K562 (cell line): ENCODE measurements at regions not wholly inside any gene's neighbourhood (a gene's known extent, or its start where the extent isn't known, plus 50 kb on each side); places are given as distances from the start of the nearest gene placed in this dataset.

ENCODE experiments used
- ATAC-seq: fragments of 200-7000 bp; cut with Tn5 transposase; 3 replicates; pipeline ENCODE4 v1.9.1; 2020; ENCODE audit warnings: moderate library complexity
- BruUV-seq: library from RNA; stranded (reverse); fragments of 400-500 nt; replicated peaks from 2 replicates; lab custom pipeline; 2021; lab: Mats Ljungman, UMichigan
- CTCF ChIA-PET: fragments of 300-600 bp; formaldehyde crosslinking; extraction: SDS; loops from one replicate; lab custom pipeline; 2021; ENCODE audit warnings: low intra/inter-chr PET ratio; lab: Yijun Ruan, JAX
- POLR2A ChIA-PET: fragments of 300-600, 350-650 bp; sonication (Branson Sonifier 250); formaldehyde crosslinking; extraction: SDS; loops from one replicate; lab custom pipeline; 2021; ENCODE audit warnings: antibody characterized with exemption, inconsistent platforms; lab: Yijun Ruan, JAX
- DNase-seq, 4 experiments: peaks; one replicate each; pipeline versions ENCODE4 v3.0.0 to v3.0.0-alpha.2; 2011 to 2018; ENCODE audit warnings: low spot score in 3 of 4, mixed read lengths in 3 of 4; ENCODE audit errors: extremely low read depth in 1 of 4
- FAIRE-seq: peaks from 2 replicates; lab custom pipeline; 2011; peaks lifted over from hg19 to GRCh38; lab: Jason Lieb, UNC
- H2AFZ ChIP-seq: 2 replicates; pipeline ENCODE4 v1.6.0; 2011; ENCODE audit warnings: low read depth, low read length, control low read depth, inconsistent platforms
- H3K27ac ChIP-seq: fragments of 200-600 bp; 3 replicates; pipeline ENCODE4 v1.8.0; 2011; ENCODE audit warnings: low read depth, mild to moderate bottlenecking, control low read depth, inconsistent platforms, low read length, moderate library complexity, mixed read lengths; ENCODE audit errors: extremely low read depth
- H3K27me3 ChIP-seq, 2 experiments: fragments of 300-600 bp in 1 of 2; 2 replicates in 1 of 2; 3 replicates in 1 of 2; pipeline versions ENCODE4 v1.6.0 to v1.8.0; 2011; ENCODE audit warnings: inconsistent platforms in 2 of 2, low read length in 2 of 2, mild to moderate bottlenecking in 1 of 2, mixed read lengths in 1 of 2, moderate library complexity in 1 of 2; ENCODE audit not compliant: control insufficient read depth in 2 of 2, insufficient read depth in 2 of 2
- H3K36me3 ChIP-seq: fragments of 300-600 bp; 3 replicates; pipeline ENCODE4 v1.8.0; 2011; ENCODE audit warnings: mild to moderate bottlenecking, low read length, inconsistent platforms; ENCODE audit not compliant: control insufficient read depth, insufficient read depth
- H3K4me1 ChIP-seq, 2 experiments: fragments of 200-600 bp in 1 of 2; replicated peaks in 1 of 2; 2 replicates in 1 of 2; 3 replicates in 1 of 2; pipeline versions ENCODE4 v1.5.1 to v1.8.0; 2011; ENCODE audit warnings: inconsistent platforms in 2 of 2, low read length in 2 of 2, mild to moderate bottlenecking in 1 of 2, mixed read lengths in 1 of 2, moderate library complexity in 1 of 2; ENCODE audit not compliant: control insufficient read depth in 2 of 2, insufficient read depth in 2 of 2
- H3K4me2 ChIP-seq: 2 replicates; pipeline ENCODE4 v1.6.1; 2011; ENCODE audit warnings: low read length, control low read depth, inconsistent platforms, mixed read lengths; ENCODE audit not compliant: insufficient read depth
- H3K4me3 ChIP-seq: fragments of 200-600 bp; sonication (generic), shearing (Covaris generic); 2 replicates; pipeline ENCODE4 v1.5.1; 2016; ENCODE audit warnings: control low read depth, inconsistent platforms
- H3K79me2 ChIP-seq: fragments of 200-600 bp; 3 replicates; pipeline ENCODE4 v1.8.0; 2011; ENCODE audit warnings: low read length, inconsistent platforms; ENCODE audit not compliant: control insufficient read depth, insufficient read depth
- H3K9ac ChIP-seq, 2 experiments: 2 replicates each; pipeline versions ENCODE4 v1.6.0 to v1.6.1; 2011; ENCODE audit warnings: low read depth in 2 of 2, low read length in 2 of 2, control low read depth in 1 of 2, inconsistent platforms in 1 of 2, mild to moderate bottlenecking in 1 of 2, mixed read lengths in 1 of 2; ENCODE audit not compliant: insufficient read depth in 1 of 2
- H3K9me1 ChIP-seq: one replicate; pipeline ENCODE4 v1.6.0; 2011; ENCODE audit warnings: inconsistent platforms, mild to moderate bottlenecking, low read length, moderate library complexity; ENCODE audit not compliant: control insufficient read depth, insufficient read depth
- H3K9me3 ChIP-seq: replicated peaks from 2 replicates; pipeline ENCODE4 v1.5.1; 2011; ENCODE audit warnings: low read depth, low read length, inconsistent platforms; ENCODE audit not compliant: control insufficient read depth, insufficient read depth
- H4K20me1 ChIP-seq: replicated peaks from 2 replicates; pipeline ENCODE4 v1.6.1; 2011; ENCODE audit warnings: low read length, inconsistent platforms, mixed read lengths; ENCODE audit not compliant: control insufficient read depth, insufficient read depth
- ATF4 ChIP-seq: fragments of 450-650 bp; formaldehyde crosslinking; IDR thresholded peaks from 2 replicates; pipeline ENCODE4 v1.4.0; 2022; ENCODE audit warnings: mild to moderate bottlenecking, moderate library complexity
- BDP1 ChIP-seq: IDR thresholded peaks from 3 replicates; pipeline ENCODE4 v1.6.1; 2011; ENCODE audit not compliant: insufficient read length, insufficient read depth
- DMBX1 ChIP-seq: fragments of 250-450 bp; sonication (Bioruptor Pico); IDR thresholded peaks from 2 replicates; pipeline ENCODE4 v1.8.0; 2022; ENCODE audit warnings: inconsistent platforms, mild to moderate bottlenecking, moderate library complexity, borderline replicate concordance
- ELK3 ChIP-seq: fragments of 450-650 bp; formaldehyde crosslinking; IDR thresholded peaks from 2 replicates; pipeline ENCODE4 v1.4.0; 2020; ENCODE audit warnings: mild to moderate bottlenecking
- HMG20A ChIP-seq: fragments of 450-650 bp; formaldehyde crosslinking; conservative IDR thresholded peaks from 2 replicates; pipeline ENCODE4 v1.4.0; 2020; ENCODE audit warnings: mild to moderate bottlenecking, mixed read lengths
- IFI16 ChIP-seq: fragments of 250-450 bp; sonication (Bioruptor Pico); IDR thresholded peaks from 2 replicates; pipeline ENCODE4 v2.1.2; 2022; ENCODE audit warnings: mild to moderate bottlenecking, inconsistent platforms
- ILF3 ChIP-seq: fragments of 450-650 bp; IDR thresholded peaks from 2 replicates; pipeline ENCODE4 v1.6.1; 2018; ENCODE audit warnings: antibody characterized with exemption, mild to moderate bottlenecking, moderate library complexity, borderline replicate concordance
- MBD1 ChIP-seq: fragments of 250-450 bp; sonication (Bioruptor Pico); IDR thresholded peaks from 2 replicates; pipeline ENCODE4 v1.8.0; 2022; ENCODE audit warnings: inconsistent platforms
- MYNN ChIP-seq, 2 experiments: sonication (generic); formaldehyde crosslinking in 1 of 2; IDR thresholded peaks; 2 replicates each; pipeline versions ENCODE4 v1.5.0 to v1.6.1; 2016 to 2020; ENCODE audit warnings: antibody characterized with exemption in 1 of 2, missing genetic modification reagents in 1 of 2
- NFATC3 ChIP-seq: fragments of 450-650 bp; IDR thresholded peaks from 2 replicates; pipeline ENCODE4 v1.6.1; 2017; ENCODE audit warnings: mild to moderate bottlenecking
- NFE2 ChIP-seq: IDR thresholded peaks from 2 replicates; pipeline ENCODE4 v1.6.1; 2014; ENCODE audit warnings: antibody characterized with exemption, low read depth
- PHF20 ChIP-seq: fragments of 450-650 bp; IDR thresholded peaks from 2 replicates; pipeline ENCODE4 v1.6.1; 2018; ENCODE audit not compliant: partially characterized antibody
- RBM14 ChIP-seq: fragments of 200-400 bp; formaldehyde crosslinking; IDR thresholded peaks from 2 replicates; pipeline ENCODE4 v1.6.1; 2018; ENCODE audit warnings: low read depth, mild to moderate bottlenecking, low read length, moderate library complexity, borderline replicate concordance; ENCODE audit not compliant: insufficient read depth
- SMARCE1 ChIP-seq: fragments of 450-650 bp; IDR thresholded peaks from 2 replicates; pipeline ENCODE4 v1.7.1; 2016; ENCODE audit warnings: mild to moderate bottlenecking
- ZNF408 ChIP-seq: fragments of 250-450 bp; sonication (Bioruptor Pico); IDR thresholded peaks from 2 replicates; pipeline ENCODE4 v1.4.0; 2020; ENCODE audit warnings: low read depth, mild to moderate bottlenecking, moderate library complexity
- ZNF717 ChIP-seq: fragments of 250-450 bp; sonication (Bioruptor Pico); IDR thresholded peaks from 2 replicates; pipeline ENCODE4 v1.5.0; 2021
- ZNF830 ChIP-seq: fragments of 250-450 bp; sonication (Bioruptor Pico); IDR thresholded peaks from 2 replicates; pipeline ENCODE4 v1.5.0; 2021; ENCODE audit warnings: mild to moderate bottlenecking
- WGBS: fragments of 100-300 bp; shearing (Covaris generic); methylation state at CpG from one replicate; pipeline ENCODE4 v1.1.6; 2016; ENCODE audit warnings: low coverage, mixed read lengths; ENCODE audit not compliant: insufficient coverage; ENCODE audit errors: missing lambda C conversion rate; 5-methylcytosine and 5-hydroxymethylcytosine counted together
- in situ Hi-C: fragments of 300-500 bp; cut with MboI; formaldehyde crosslinking; loops from 4 replicates; pipeline ENCODE4 v1.15.0; 2018; ENCODE audit warnings: inconsistent platforms, mixed read lengths
- intact Hi-C: fragments of 100-400 bp; cut with micrococcal nuclease; formaldehyde crosslinking; loops from 2 replicates; pipeline ENCODE4 v1.14.2; 2022

GRCh38 chr1:166350490-166350889 lies 183.7 kb upstream of the FAM78B start:
- H4K20me1 ChIP-seq, result no peaks in the 10 kb centered on the region
- no peak overlapping the region for H2AFZ ChIP-seq
- H3K9ac ChIP-seq, result no peak overlapping the region
- no peak overlapping the region for H3K4me3 ChIP-seq
- no peaks in the 10 kb centered on the region for H3K9me1 ChIP-seq
- in situ Hi-C loops, result no loop called here
- no peaks in the 10 kb centered on the region for H3K79me2 ChIP-seq
- DNase-seq, result no peak
- ChIA-PET CTCF (no interaction called here), POLR2A (no interaction called here)
- WGBS, result 0% methylated on average over 5 of the region's 5 CpGs
- BruUV-seq, result no TSS peak
- no peak overlapping the region for H3K4me2 ChIP-seq
- intact Hi-C loops, result no loop called here
- H3K9me3 ChIP-seq, result no peaks in the 10 kb centered on the region
- no peak overlapping the region for H3K27ac ChIP-seq
- H3K36me3 ChIP-seq, result no peaks in the 10 kb centered on the region
- no peak for FAIRE-seq
- H3K27me3 ChIP-seq, result peaks cover 9% of the 10 kb centered on the region in 2 experiments; a peak in 3 of 5 replicates
- no peak for ATAC-seq
- no peaks in the 10 kb centered on the region for H3K4me1 ChIP-seq
- TF ChIP-seq ELK3 (CRISPR knock-in tag), result no peak
- no peak for TF ChIP-seq HMG20A
- no peak for TF ChIP-seq ZNF830 (CRISPR knock-in tag)
- TF ChIP-seq SMARCE1, result no peak
- no peak for TF ChIP-seq PHF20
- TF ChIP-seq ZNF717 (CRISPR knock-in tag), result no peak
- no peak for TF ChIP-seq DMBX1 (CRISPR knock-in tag)
- no peak for TF ChIP-seq ATF4 (CRISPR knock-in tag)
- TF ChIP-seq MYNN (IDR thresholded peaks at IDR 0.05), result no peak
- TF ChIP-seq MYNN (CRISPR knock-in tag; IDR thresholded peaks at IDR 0.05), result no peak
- no peak for TF ChIP-seq IFI16
- no peak for TF ChIP-seq ILF3
- TF ChIP-seq RBM14, result no peak
- no peak for TF ChIP-seq NFATC3
- TF ChIP-seq ZNF408 (CRISPR knock-in tag), result no peak
- TF ChIP-seq NFE2, result no peak
- TF ChIP-seq BDP1, result no peak
- no peak for TF ChIP-seq MBD1 (CRISPR knock-in tag)
